ENCODE measurements at regions not wholly inside any gene's neighbourhood (a gene's known extent, or its start where the extent isn't known, plus 50 kb on each side); places are given as distances from the start of the nearest gene placed in this dataset.

DNA sequence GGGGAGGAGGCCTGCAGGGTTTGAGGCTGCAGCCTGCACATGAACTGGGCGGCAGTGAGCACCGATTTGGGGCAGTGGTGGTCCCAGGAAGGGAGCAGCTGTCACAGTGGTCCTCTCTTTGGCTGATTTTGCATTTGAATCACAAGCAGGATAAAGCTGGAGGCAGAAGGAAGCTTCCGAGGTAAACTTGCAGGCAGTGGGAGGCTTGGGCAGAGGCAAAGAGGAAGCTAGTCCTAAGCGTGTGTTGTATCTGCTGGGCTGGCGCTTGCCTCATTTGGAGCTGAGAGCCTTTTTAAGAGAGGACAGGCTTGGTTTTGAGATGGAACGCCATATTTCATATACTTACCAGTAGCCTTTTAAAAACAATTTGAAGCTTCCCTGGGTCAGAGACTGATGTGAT, 177.2 kb upstream of the PODXL start:
- TF ChIP-seq, protein P1, sequence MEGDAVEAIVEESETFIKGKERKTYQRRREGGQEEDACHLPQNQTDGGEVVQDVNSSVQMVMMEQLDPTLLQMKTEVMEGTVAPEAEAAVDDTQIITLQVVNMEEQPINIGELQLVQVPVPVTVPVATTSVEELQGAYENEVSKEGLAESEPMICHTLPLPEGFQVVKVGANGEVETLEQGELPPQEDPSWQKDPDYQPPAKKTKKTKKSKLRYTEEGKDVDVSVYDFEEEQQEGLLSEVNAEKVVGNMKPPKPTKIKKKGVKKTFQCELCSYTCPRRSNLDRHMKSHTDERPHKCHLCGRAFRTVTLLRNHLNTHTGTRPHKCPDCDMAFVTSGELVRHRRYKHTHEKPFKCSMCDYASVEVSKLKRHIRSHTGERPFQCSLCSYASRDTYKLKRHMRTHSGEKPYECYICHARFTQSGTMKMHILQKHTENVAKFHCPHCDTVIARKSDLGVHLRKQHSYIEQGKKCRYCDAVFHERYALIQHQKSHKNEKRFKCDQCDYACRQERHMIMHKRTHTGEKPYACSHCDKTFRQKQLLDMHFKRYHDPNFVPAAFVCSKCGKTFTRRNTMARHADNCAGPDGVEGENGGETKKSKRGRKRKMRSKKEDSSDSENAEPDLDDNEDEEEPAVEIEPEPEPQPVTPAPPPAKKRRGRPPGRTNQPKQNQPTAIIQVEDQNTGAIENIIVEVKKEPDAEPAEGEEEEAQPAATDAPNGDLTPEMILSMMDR (IDR thresholded peaks at IDR 0.05; ENCODE audit: insufficient read depth, missing control alignments): no peak
- DNase-seq (ENCODE audit: insufficient read length, low spot score) (no peak), FAIRE-seq (no peak)

DNA sequence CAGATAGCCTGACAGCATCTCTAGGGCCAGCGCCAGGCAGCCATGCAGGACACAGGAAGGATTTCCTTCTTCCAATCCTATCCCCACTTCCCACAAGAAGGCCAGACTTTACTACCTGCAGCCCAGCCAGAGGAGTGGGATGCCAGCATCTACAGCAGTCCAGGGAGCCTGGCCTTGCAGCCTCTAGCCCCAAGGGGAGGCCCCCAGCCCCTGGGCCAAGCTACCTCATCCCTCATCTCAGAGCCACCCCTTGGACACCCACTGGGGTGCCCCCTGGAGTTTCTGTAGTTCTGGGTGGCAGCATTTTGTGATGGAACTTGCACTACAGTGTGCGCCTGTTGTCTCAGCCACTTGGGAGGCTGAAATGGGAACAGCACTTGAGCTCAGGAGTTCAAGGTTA, 170.8 kb upstream of the PODXL start:
- TF ChIP-seq, protein P1 (IDR thresholded peaks at IDR 0.05; ENCODE audit: insufficient read depth, missing control alignments): no peak
- FAIRE-seq (no peak), DNase-seq (ENCODE audit: insufficient read length, low spot score) (no peak)

DNA sequence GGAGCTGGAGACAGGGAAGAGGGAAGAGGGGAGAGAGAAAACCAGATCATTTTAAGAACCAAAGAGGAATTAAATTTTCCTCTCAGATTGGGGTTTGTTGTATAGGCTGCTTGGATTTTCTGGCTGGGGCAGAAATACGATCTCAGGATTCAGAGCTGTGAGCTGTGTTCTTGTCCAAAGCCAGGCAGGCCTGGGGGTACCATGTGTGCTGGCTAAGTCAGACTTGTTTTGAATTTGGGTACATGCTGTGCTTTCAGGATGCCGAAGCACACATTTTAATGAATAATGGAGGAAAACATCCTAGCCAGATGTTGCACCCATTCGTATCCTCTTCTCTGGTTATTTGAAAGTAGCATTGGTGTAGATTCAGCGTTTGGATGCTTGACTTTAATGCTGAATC, 170.3 kb upstream of the PODXL start:
- TF ChIP-seq, protein P1 (IDR thresholded peaks at IDR 0.05; ENCODE audit: insufficient read depth, missing control alignments): no peak
- FAIRE-seq (no peak), DNase-seq (ENCODE audit: insufficient read length, low spot score) (no peak)

DNA sequence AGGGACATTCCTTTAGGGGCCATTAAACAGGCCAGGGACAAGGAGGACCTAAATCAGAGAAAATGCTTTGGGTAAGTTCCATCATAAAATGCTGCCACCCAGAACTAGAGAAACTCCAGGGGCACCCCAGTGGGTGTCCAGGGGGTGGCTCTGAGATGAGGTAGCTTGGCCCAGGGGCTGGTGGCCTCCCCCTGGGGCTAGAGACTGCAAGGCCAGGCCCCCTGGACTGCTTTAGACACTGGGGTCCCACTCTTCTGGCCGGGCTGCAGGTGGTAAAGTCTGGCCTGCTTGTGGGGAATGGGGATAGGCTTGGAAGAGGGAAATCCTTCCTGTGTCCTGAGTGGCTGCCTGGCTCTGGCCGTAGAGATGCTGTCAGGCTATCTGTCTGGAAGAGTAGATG, 169.6 kb upstream of the PODXL start:
- FAIRE-seq (no peak), DNase-seq (ENCODE audit: insufficient read length, low spot score) (no peak)
- TF ChIP-seq, protein P1 (IDR thresholded peaks at IDR 0.05; ENCODE audit: insufficient read depth, missing control alignments): no peak

DNA sequence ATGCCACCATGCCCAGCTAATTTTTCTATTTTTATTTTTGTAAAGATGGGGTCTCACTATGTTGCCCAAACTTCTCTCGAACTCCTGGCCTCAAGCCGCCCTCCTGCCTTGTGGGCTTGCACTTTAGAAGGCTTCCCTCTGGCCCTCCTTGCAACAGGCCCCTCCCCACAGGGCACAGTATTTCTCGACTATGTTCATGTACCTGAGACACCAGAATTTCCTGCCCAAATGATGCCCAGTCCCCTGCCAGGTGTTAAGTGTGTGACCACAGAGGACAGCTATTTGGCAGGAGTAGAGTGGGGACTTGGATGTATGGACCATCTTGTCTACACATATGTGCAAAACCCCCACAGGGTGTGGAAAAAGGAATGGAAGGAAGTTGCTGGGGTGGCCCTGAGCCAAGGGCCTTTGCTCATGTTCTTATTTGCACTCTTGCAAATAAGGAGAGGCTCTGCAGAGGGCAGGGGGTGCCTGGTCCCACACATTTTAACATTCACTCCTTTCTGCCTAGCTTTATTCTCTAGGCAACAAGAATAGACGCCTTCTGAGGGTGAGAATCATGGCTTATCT, 168.4 kb upstream of the PODXL start:
- no peak for DNase-seq (ENCODE audit: insufficient read length, low spot score)
- no peak for FAIRE-seq
- TF ChIP-seq, protein P1 (IDR thresholded peaks at IDR 0.05; ENCODE audit: insufficient read depth, missing control alignments): no peak

DNA sequence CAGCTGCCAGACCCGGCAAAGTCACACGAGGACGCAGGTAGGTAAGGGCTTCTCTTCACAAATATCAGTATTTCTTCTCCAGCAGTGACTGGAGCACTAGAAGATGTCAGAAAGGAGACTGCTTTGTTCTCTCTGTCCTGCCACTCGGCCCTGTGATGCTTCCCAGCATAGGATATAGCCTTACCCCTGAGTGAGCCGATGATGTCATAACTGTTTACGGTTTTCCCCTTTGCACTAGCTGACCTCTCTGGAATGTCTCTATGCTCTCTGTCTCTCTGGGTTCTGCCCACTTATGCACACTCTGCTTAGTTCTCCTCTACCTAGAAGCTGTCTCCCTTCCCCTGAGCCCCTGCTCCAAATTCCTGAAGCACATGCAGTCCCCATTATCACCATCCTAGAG, 167.5 kb upstream of the PODXL start:
- FAIRE-seq: no peak
- TF ChIP-seq, protein P1 (IDR thresholded peaks at IDR 0.05; ENCODE audit: insufficient read depth, missing control alignments): no peak
- no peak for DNase-seq (ENCODE audit: insufficient read length, low spot score)

DNA sequence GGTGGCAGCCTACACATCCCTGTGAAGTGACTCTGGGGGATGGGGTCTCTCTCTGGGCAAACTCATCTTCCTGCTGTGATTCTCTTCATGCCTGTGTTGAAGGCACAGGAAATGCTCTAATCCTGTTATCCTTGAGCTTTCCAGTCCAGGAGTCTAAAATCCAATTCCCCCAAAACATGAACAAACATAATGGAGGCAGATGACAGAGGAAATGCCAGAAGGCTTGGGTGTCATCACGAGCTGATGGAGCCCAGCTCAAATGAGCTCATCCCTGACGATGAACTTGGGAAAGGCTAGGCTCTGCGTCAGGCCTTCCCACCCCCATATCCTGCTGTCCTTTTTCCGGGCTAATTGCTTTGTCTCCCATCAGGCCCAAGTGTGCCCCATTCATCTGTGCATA, 165.9 kb upstream of the PODXL start:
- no peak for FAIRE-seq
- TF ChIP-seq, protein P1 (IDR thresholded peaks at IDR 0.05; ENCODE audit: insufficient read depth, missing control alignments): no peak
- no peak for DNase-seq (ENCODE audit: insufficient read length, low spot score)
